ENCODE measurements at regions not wholly inside any gene's neighbourhood (a gene's known extent, or its start where the extent isn't known, plus 50 kb on each side); places are given as distances from the start of the nearest gene placed in this dataset.

DNA sequence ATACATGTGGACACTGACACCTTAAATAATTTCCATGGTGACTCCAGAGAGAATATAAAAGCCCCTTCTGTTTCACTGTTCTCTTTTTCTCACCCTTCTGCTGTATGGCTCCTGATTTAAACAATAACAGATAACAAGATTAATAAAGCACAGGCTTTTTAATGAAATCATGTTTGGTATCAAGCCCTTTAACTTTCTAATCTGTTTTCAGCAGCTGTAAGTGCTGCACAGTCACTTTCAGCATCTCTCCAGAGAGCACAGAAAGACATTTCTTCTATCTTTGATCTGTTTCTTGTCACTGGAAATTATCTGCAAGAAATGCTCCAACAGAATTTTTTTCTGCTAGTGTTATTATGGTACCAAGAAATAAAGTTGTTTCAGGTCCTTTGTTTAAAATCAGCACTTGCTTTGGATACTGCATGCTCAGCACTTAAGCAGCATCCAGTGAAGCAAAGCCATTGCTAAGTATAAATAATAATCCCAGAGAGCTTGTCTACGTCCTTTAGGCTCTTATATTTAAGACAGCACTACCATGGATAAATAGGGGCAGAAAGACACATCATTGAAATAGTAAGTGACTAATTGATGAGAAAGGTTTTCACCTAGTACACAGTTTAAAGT is 134.2 kb upstream of the CARD18 start:
- no peak overlapping the region for H3K4me2 ChIP-seq (ENCODE audit: low read length)
- no peak for DNase-seq (ENCODE audit: low spot score)
- H3K4me3 ChIP-seq (ENCODE audit: low read depth, low read length, poor library complexity, severe bottlenecking) = no peak overlapping the region
- H3K79me2 ChIP-seq (ENCODE audit: insufficient read depth, low read depth, low read length) = no peaks in the 10 kb centered on the region
- no peak for TF ChIP-seq CTCF (conservative IDR thresholded peaks at IDR 0.05; ENCODE audit: low read length)
- TF ChIP-seq EZH2phosphoT487 (IDR thresholded peaks at IDR 0.05; ENCODE audit: borderline replicate concordance, low read depth, low read length) = no peak
- no peaks in the 10 kb centered on the region for H3K9me2 ChIP-seq (ENCODE audit: insufficient read depth, low read length)
- POLR2A ChIA-PET = interaction anchor here (0.6 kb wide), 1 partner anchor 93 kb away, joined by 5 read pairs; no protein-coding TSS in a partner anchor
- no peak overlapping the region for H3K27ac ChIP-seq (ENCODE audit: low read depth, low read length, poor library complexity, severe bottlenecking)
- no peaks in the 10 kb centered on the region for H3K36me3 ChIP-seq (ENCODE audit: insufficient read depth, low read length)
- CTCF ChIA-PET (ENCODE audit: unreplicated experiment) = no interaction called here
- no peaks in the 10 kb centered on the region for H3K9me3 ChIP-seq (ENCODE audit: low read length)
- H4K20me1 ChIP-seq (ENCODE audit: insufficient read depth, low read length) = no peaks in the 10 kb centered on the region
- intact Hi-C loops (cut with micrococcal nuclease; ENCODE audit: unreplicated experiment) = no loop called here
- H3K4me1 ChIP-seq (ENCODE audit: insufficient read depth, low read length, poor library complexity, severe bottlenecking) = no peaks in the 10 kb centered on the region
- BruUV-seq (replicated peaks) = no TSS peak
- no peak overlapping the region for H2AFZ ChIP-seq (ENCODE audit: low read length)

DNA sequence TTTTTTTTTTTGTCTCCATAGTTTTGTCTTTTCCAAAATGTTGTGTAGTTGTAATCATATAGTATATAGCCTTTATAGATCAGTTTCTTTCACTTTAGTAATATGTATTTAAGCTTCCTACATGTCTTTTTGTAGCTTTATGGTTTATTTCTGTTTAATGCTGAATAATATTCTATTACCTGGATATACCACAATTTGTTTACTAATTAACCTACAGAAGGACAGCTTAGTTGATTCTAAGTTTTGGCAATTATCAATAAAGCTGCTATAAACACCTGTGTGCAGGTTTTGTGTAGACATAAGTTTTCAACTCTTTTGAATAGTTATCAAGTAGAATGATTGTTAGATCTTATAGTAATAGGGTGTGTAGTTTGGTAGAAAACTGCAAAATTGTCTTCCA is 130.3 kb upstream of the CARD18 start:
- intact Hi-C loops (cut with micrococcal nuclease; ENCODE audit: unreplicated experiment) = no loop called here

More for the DNA sequence above, 130.3 kb upstream of the CARD18 start:
- no peak for DNase-seq (ENCODE audit: low spot score)
- Histone ChIP-seq H3K9me2 (ENCODE audit: insufficient read depth, low read length) (no peaks in the 10 kb centered on the region), H3K4me3 (ENCODE audit: low read depth, low read length, poor library complexity, severe bottlenecking) (no peak overlapping the region), H4K20me1 (ENCODE audit: insufficient read depth, low read length) (no peaks in the 10 kb centered on the region), H3K36me3 (ENCODE audit: insufficient read depth, low read length) (no peaks in the 10 kb centered on the region), H3K79me2 (ENCODE audit: insufficient read depth, low read depth, low read length) (no peaks in the 10 kb centered on the region), H3K27ac (ENCODE audit: low read depth, low read length, poor library complexity, severe bottlenecking) (no peak overlapping the region), H3K4me1 (ENCODE audit: insufficient read depth, low read length, poor library complexity, severe bottlenecking) (no peaks in the 10 kb centered on the region), H3K4me2 (ENCODE audit: low read length) (no peak overlapping the region), H2AFZ (ENCODE audit: low read length) (no peak overlapping the region), H3K9me3 (ENCODE audit: low read length) (no peaks in the 10 kb centered on the region)
- CTCF ChIA-PET (ENCODE audit: unreplicated experiment) = no interaction called here
- no TSS peak for BruUV-seq (replicated peaks)
- no peak for TF ChIP-seq CTCF (conservative IDR thresholded peaks at IDR 0.05; ENCODE audit: low read length)
- POLR2A ChIA-PET = no interaction called here

Measured in OCI-LY7 (cell line).